ENCODE measurements at regions not wholly inside any gene's neighbourhood (a gene's known extent, or its start where the extent isn't known, plus 50 kb on each side); places are given as distances from the start of the nearest gene placed in this dataset.
"Not testable (repeated sequence)": the region's sequence is repeated elsewhere in the genome, so short reads cannot be mapped to it uniquely, and the experiment has no call there.

GRCh38 chr1:41965-42466 lies 409.5 kb downstream of the OR4F29 start:
- not testable (repeated sequence) for H3K27me3 ChIP-seq (ENCODE audit: control insufficient read depth, insufficient read depth, low read length); DNase-seq; H3K36me3 ChIP-seq (replicated peaks; ENCODE audit: control insufficient read depth, insufficient read depth, low read length); H3K4me3 ChIP-seq (ENCODE audit: insufficient read depth, low read depth, low read length)

GRCh38 chr1:41197-41596 lies 410.3 kb downstream of the OR4F29 start:
- H3K27me3 ChIP-seq (ENCODE audit: control insufficient read depth, insufficient read depth, low read length); H3K36me3 ChIP-seq (replicated peaks; ENCODE audit: control insufficient read depth, insufficient read depth, low read length); H3K4me3 ChIP-seq (ENCODE audit: insufficient read depth, low read depth, low read length); DNase-seq: not testable (repeated sequence)

- not testable (repeated sequence) for H3K36me3 ChIP-seq (replicated peaks; ENCODE audit: control insufficient read depth, insufficient read depth, low read length); DNase-seq; H3K27me3 ChIP-seq (ENCODE audit: control insufficient read depth, insufficient read depth, low read length); H3K4me3 ChIP-seq (ENCODE audit: insufficient read depth, low read depth, low read length)
These were observed 422.3 kb downstream of the OR4F29 start for GRCh38 chr1:29183-29582.

GRCh38 chr1:17298-17697 lies 434.2 kb downstream of the OR4F29 start:
- DNase-seq; H3K36me3 ChIP-seq (replicated peaks; ENCODE audit: control insufficient read depth, insufficient read depth, low read length); H3K4me3 ChIP-seq (ENCODE audit: insufficient read depth, low read depth, low read length); H3K27me3 ChIP-seq (ENCODE audit: control insufficient read depth, insufficient read depth, low read length): not testable (repeated sequence)

GRCh38 chr1:16025-16424 lies 435.5 kb downstream of the OR4F29 start:
- not testable (repeated sequence) for H3K36me3 ChIP-seq (replicated peaks; ENCODE audit: control insufficient read depth, insufficient read depth, low read length); DNase-seq; H3K4me3 ChIP-seq (ENCODE audit: insufficient read depth, low read depth, low read length)

GRCh38 chr1:9941-10717 lies 441.3 kb downstream of the OR4F29 start:
- H3K4me3 ChIP-seq (ENCODE audit: insufficient read depth, low read depth, low read length); DNase-seq; H3K27me3 ChIP-seq (ENCODE audit: control insufficient read depth, insufficient read depth, low read length); H3K36me3 ChIP-seq (replicated peaks; ENCODE audit: control insufficient read depth, insufficient read depth, low read length): not testable (repeated sequence)

More at GRCh38 chr1:16025-16424, 435.5 kb downstream of the OR4F29 start:
- H3K27me3 ChIP-seq (ENCODE audit: control insufficient read depth, insufficient read depth, low read length) = not testable (repeated sequence)

All from H7 (cell line).